Prostate gland (tissue), 2 donors: ENCODE measurements at regions not wholly inside any gene's neighbourhood (a gene's known extent, or its start where the extent isn't known, plus 50 kb on each side); places are given as distances from the start of the nearest gene placed in this dataset.

Experiments
- CTCF ChIP-seq, 4 experiments: fragments of 200-600 bp in 2 of 4; fragments of 450-650 bp in 2 of 4; sonication (generic) in 2 of 4; IDR thresholded peaks; 1 replicate in 3 of 4; 2 replicates in 1 of 4; pipeline ENCODE4 v1.5.1; 2016 to 2019; ENCODE audit warnings: antibody characterized with exemption in 4 of 4, mild to moderate bottlenecking in 2 of 4, moderate library complexity in 2 of 4
- POLR2A ChIP-seq: fragments of 450-650 bp; IDR thresholded peaks from one replicate; pipeline ENCODE4 v1.6.1; 2016; ENCODE audit warnings: antibody characterized with exemption, mild to moderate bottlenecking
- POLR2AphosphoS5 ChIP-seq: sonication (generic); formaldehyde crosslinking; IDR thresholded peaks from one replicate; pipeline ENCODE4 v1.6.1; 2017; ENCODE audit warnings: antibody characterized with exemption

GRCh38 chr13:100944791-100945345 is 270.3 kb upstream of the TMTC4 start:
- TF ChIP-seq CTCF (IDR thresholded peaks at IDR 0.05) (no peak), POLR2A (no peak), POLR2AphosphoS5 (no peak)
